Right cardiac atrium (tissue), 5 donors: ENCODE measurements at regions not wholly inside any gene's neighbourhood (a gene's known extent, or its start where the extent isn't known, plus 50 kb on each side); places are given as distances from the start of the nearest gene placed in this dataset.
"Not testable (repeated sequence)": the region's sequence is repeated elsewhere in the genome, so short reads cannot be mapped to it uniquely, and the experiment has no call there.

Experiments used
- ATAC-seq, 2 donors: fragments of 200-7000 bp; cut with Tn5 transposase; one replicate each; pipeline versions ENCODE4 v1.8.0 to v1.9.1; 2020; ENCODE audit warnings: moderate library complexity in 2 of 2, mild to moderate bottlenecking in 1 of 2
- DNase-seq, 3 donors: peaks; one replicate each; pipeline ENCODE4 v3.0.0-alpha.2; 2020
- H3K27ac ChIP-seq: one replicate; pipeline ENCODE4 v1.5.1; 2013; ENCODE audit warnings: mild to moderate bottlenecking, low read length, control low read depth, moderate library complexity
- H3K27me3 ChIP-seq: one replicate; pipeline ENCODE4 v1.6.1; 2013; ENCODE audit not compliant: control insufficient read depth, insufficient read depth
- H3K4me1 ChIP-seq: one replicate; pipeline ENCODE4 v1.6.1; 2013; ENCODE audit warnings: low read length; ENCODE audit not compliant: control insufficient read depth, insufficient read depth
- H3K4me3 ChIP-seq: one replicate; pipeline ENCODE4 v1.5.1; 2013; ENCODE audit warnings: low read length, control low read depth
- H3K9me3 ChIP-seq: one replicate; pipeline ENCODE4 v1.6.1; 2013; ENCODE audit warnings: low read length; ENCODE audit not compliant: control insufficient read depth
- WGBS: extraction: QIAGEN DNeasy Blood & Tissue Kit; methylation state at CpG from one replicate; pipeline ENCODE4 v1.1.7; 2013; 5-methylcytosine and 5-hydroxymethylcytosine counted together
- intact Hi-C, 4 donors: fragments of 100-400 bp; cut with DNase I; formaldehyde crosslinking; loops; one replicate each; pipeline versions ENCODE4 v1.11.0 to v1.14.0; 2022 to 2023
- donor health status: healthy with polysubstance abuse.
- donor health status: DM: no; HTN: yes; CAD: no.
- donor health status: DM: no; HTN: no; CAD: no.
- donor health status: DM: no; HTN: yes; CAD: no; lungs with severe emphysema.
- donor health status: DM: yes; HTN: yes; CAD: no.

DNA sequence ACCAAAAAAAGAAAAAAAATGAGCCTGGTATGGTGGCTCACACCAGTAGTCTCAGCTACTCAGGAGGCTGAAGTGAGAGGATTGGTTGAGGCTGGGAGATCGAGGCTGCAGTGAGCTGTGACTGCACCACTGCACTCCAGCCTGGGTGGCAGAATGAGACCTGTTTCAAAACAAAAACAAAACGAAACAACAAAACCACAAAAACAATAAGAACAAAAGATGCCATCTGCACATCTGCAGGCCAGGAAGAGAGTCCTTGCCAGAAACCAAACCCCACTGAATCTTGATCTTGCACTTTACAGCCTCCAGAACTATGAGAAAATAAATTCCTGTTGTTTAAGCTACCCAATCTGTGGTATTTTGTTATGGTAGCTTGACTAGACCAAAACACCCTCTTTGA, 207.7 kb downstream of the YTHDC2 start:
- H3K27ac ChIP-seq, result no peak overlapping the region
- no peak for DNase-seq
- no peaks in the 10 kb centered on the region for H3K4me1 ChIP-seq
- H3K9me3 ChIP-seq, result no peaks in the 10 kb centered on the region
- ATAC-seq, result no peak
- intact Hi-C loops, result no loop called here
- H3K27me3 ChIP-seq, result no peaks in the 10 kb centered on the region
- H3K4me3 ChIP-seq, result no peak overlapping the region
- 59% methylated on average over 2 of the region's 2 CpGs for WGBS

DNA sequence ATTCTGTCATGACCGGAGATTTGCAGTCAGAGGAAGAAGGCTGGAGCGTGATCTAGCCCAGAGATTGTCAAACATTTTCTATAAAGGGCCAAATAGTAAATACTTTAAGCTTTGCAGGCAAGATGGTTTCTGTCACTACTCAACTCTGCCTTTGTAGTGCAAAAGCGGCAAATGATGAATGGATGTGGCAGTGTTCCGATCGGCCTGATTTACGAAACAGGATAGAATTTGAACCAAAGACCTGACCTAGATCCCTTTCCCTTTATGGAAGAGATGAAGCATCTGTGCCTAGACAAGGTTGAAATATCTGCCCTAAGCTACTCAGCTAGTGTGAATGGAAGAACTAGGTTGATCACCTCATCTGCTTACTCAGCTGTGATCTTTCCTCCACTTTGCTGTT, 209.5 kb downstream of the YTHDC2 start:
- intact Hi-C loops, result no loop called here
- Histone ChIP-seq H3K4me3 (no peak overlapping the region), H3K4me1 (no peaks in the 10 kb centered on the region), H3K27ac (no peak overlapping the region), H3K9me3 (no peaks in the 10 kb centered on the region), H3K27me3 (no peaks in the 10 kb centered on the region)
- DNase-seq (no peak), ATAC-seq (no peak)
- WGBS, result 79% methylated on average over 6 of the region's 6 CpGs

DNA sequence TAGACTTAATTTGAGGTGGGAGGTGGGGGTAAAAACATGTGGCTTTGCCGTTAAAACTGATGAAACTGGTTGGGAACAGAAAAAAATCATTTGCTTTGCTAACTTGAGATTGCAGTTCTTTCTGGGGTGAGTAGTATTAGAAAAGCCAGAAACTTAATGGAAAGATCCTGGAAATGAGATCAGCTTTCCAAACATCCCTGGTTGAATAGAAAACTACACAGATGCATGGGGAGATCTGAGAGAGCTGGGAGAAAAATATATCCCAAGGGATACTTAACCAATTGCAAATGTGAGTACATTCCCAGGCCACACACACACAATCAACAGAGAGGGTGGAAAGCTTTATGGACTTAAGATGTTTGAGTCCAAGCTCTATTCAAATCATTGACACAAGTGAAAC, 222.3 kb downstream of the YTHDC2 start:
- no peaks in the 10 kb centered on the region for H3K27me3 ChIP-seq
- 56% methylated on average over 1 of the region's 1 CpG for WGBS
- no peak overlapping the region for H3K4me3 ChIP-seq
- H3K4me1 ChIP-seq, result no peaks in the 10 kb centered on the region
- ATAC-seq, result no peak
- no peaks in the 10 kb centered on the region for H3K9me3 ChIP-seq
- no peak overlapping the region for H3K27ac ChIP-seq
- no peak for DNase-seq
- intact Hi-C loops, result no loop called here

DNA sequence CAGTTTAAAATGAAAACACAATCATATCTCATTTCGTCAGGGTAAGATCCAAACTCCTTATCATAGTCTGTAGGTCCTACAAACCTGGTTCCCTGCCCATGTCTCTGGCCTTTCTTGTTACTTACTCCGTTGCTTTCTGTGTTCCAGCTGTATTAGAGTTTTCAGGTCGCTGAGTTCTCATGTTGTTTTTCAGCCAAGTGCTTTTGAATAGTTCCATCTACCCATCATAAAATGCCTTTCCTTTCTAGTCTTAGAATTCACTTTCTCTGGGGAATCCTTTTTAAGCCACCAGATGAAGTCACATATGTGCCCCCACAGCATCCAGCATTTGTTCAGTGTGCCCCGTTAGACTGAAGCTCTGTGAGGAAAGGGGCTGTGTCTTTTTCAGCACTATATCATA, 228.7 kb downstream of the YTHDC2 start:
- Histone ChIP-seq H3K4me1 (no peaks in the 10 kb centered on the region), H3K9me3 (no peaks in the 10 kb centered on the region), H3K27ac (no peak overlapping the region), H3K27me3 (no peaks in the 10 kb centered on the region), H3K4me3 (no peak overlapping the region)
- 51% methylated on average over 4 of the region's 4 CpGs for WGBS
- intact Hi-C loops, result no loop called here
- DNase-seq (no peak), ATAC-seq (no peak)

DNA sequence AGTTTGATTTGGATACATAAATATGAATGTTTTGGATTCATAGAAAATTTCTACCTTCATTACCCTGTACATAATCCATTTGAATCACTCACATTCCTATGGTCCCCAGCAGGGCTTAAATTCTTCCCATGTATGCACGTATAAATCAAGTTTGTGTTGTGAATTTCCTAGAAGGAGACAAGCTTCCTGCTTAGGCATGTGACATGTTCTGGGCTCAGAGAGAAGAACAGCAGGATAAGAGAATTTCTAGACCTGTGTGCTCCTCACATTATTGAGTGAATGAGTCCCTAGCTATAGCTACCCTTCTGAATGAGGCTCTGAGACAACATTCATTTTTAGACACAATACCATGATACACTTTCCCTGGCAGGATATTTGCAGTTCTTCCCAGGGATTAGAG, 229.1 kb downstream of the YTHDC2 start:
- no peak overlapping the region for H3K4me3 ChIP-seq
- 0% methylated on average over 1 of the region's 1 CpG for WGBS
- DNase-seq (no peak), ATAC-seq (no peak)
- H3K27me3 ChIP-seq, result no peaks in the 10 kb centered on the region
- H3K27ac ChIP-seq, result no peak overlapping the region
- H3K4me1 ChIP-seq, result no peaks in the 10 kb centered on the region
- intact Hi-C loops, result no loop called here
- H3K9me3 ChIP-seq, result no peaks in the 10 kb centered on the region

DNA sequence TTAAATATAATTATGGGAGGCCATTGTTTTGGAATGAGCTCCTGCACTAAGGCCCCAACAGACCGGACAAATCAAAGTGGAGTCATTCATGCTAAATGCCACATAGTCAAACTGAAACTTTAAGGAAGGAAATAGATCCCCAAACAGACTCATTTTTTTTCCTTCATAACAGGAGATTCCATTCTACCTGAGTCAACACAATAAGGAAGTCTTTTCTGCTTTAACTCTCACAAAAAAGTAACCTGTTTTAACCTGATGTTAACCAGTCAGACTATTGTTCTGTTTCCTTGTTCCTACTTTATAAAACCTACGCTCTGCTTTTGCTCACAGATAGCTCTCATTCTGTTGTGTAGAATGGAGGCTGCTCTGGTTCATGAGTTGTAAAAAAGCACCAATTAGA, 234.9 kb downstream of the YTHDC2 start:
- ATAC-seq (no peak), DNase-seq (no peak)
- WGBS, result 73% methylated on average over 2 of the region's 2 CpGs
- no peaks in the 10 kb centered on the region for H3K9me3 ChIP-seq
- no peaks in the 10 kb centered on the region for H3K4me1 ChIP-seq
- no peak overlapping the region for H3K27ac ChIP-seq
- intact Hi-C loops, result no loop called here
- no peak overlapping the region for H3K4me3 ChIP-seq
- no peaks in the 10 kb centered on the region for H3K27me3 ChIP-seq

DNA sequence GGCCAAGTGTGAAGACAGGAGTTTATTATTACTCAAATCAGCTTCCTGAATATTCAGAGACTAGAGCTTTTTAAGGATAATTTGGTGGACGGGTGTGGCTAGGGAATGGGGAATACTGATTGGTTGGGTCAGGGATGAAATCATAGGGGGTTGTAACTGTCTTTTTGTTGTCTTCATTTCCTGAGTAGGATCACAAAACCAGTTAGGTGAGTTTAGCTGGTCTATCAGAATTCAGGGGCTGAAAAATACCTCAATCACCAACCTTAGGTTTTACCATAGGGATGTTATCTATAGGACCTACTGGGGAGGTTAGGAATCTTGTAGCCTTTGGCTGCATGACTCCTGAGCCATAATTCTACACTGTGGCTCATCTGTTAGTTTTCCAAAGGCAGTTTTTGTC, 235.8 kb downstream of the YTHDC2 start:
- no peak for DNase-seq
- no peak for ATAC-seq
- H3K27ac ChIP-seq, result no peak overlapping the region
- intact Hi-C loops, result no loop called here
- no peaks in the 10 kb centered on the region for H3K27me3 ChIP-seq
- no peaks in the 10 kb centered on the region for H3K4me1 ChIP-seq
- H3K9me3 ChIP-seq, result no peaks in the 10 kb centered on the region
- 88% methylated on average over 1 of the region's 1 CpG for whole genome bisulfite sequencing
- no peak overlapping the region for H3K4me3 ChIP-seq

DNA sequence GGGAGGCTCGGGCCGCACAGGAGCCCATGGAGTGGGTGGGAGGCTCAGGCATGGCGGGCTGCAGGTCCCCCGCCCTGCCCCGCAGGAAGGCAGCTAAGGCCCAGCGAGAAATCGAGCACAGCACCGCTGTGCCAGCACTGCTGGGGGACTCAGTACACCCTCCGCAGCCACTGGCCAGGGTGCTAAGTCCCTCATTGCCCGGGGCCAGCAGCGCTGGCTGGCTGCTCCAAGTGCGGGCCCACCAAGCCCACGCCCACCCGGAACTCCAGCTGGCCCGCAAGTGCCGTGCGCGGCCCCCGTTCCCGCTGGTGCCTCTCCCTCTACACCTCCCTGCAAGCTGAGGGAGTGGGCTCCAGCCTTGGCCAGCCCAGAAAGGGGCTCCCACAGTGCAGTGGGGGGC, 239.7 kb downstream of the YTHDC2 start:
- WGBS, result 95% methylated on average over 18 of the region's 20 CpGs
- intact Hi-C loops, ATAC-seq, H3K4me3 ChIP-seq, H3K4me1 ChIP-seq, H3K27ac ChIP-seq, H3K27me3 ChIP-seq, DNase-seq, H3K9me3 ChIP-seq: not testable (repeated sequence)

DNA sequence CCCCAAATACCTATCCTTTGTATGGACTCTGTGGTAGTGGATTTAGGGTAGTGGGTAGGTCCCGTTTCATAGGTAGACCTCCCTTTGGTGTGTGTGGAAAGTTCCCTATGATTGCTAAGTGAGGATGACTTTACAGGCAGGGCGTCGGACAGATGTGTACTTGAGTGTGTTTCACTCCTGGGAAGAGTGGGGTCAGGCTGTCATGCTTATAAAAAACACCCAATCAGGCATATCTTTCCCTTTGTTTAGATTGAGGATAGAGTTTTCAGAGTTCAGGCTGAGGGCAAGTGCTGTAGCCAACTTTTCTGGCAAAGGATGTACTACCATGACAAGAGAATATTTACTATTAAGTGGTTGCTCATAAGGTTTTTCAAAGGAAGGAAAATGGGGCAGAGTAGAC, 242.0 kb downstream of the YTHDC2 start:
- no peak for ATAC-seq
- DNase-seq, result no peak
- H3K9me3 ChIP-seq, result no peaks in the 10 kb centered on the region
- intact Hi-C loops, result no loop called here
- no peak overlapping the region for H3K4me3 ChIP-seq
- H3K4me1 ChIP-seq, result no peaks in the 10 kb centered on the region
- WGBS, result 58% methylated on average over 3 of the region's 3 CpGs
- H3K27ac ChIP-seq, result no peak overlapping the region
- no peaks in the 10 kb centered on the region for H3K27me3 ChIP-seq

DNA sequence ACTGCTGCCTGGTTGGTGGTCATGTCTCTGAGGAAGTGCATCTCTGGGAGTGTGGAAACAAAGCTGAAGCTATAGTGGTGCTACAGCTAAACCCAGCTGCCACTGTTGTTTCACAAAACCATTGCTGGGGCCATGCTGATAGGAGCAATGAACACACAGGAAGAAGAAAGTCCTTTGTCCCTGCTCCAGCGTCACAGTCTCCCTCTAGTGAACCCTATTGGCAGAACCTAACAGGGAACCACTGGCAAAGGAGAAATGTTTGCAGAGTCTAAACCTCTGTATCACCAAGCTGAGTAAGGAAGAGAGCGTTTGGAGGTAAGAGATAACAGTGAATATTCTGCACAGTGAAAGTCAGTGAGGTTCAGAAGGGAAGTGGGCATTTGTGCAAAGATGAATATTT, 244.0 kb downstream of the YTHDC2 start:
- ATAC-seq, result no peak
- no peak for DNase-seq
- WGBS, result 60% methylated on average over 2 of the region's 2 CpGs
- no peaks in the 10 kb centered on the region for H3K4me1 ChIP-seq
- no peak overlapping the region for H3K27ac ChIP-seq
- no peaks in the 10 kb centered on the region for H3K9me3 ChIP-seq
- H3K27me3 ChIP-seq, result no peaks in the 10 kb centered on the region
- no peak overlapping the region for H3K4me3 ChIP-seq
- intact Hi-C loops, result no loop called here

DNA sequence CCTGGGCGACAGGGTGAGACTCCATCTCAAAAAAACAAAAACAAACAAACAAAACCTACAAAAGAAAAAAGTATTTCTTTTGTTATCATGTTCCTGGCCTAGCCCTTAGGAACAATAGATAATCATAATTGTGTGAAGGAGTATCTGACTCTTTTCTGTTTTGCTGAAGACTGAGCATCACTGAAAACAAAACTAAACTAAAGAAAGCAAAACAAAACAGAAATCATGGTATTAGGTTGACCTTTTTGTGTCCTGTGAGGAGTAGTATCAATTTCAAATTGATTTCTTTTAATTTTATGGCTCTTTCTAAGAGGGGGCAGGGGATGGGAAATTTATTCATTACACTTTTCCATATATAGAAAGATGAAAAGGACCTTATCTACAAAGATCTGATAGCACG, 246.0 kb downstream of the YTHDC2 start:
- 39% methylated on average over 2 of the region's 2 CpGs for WGBS
- DNase-seq, result no peak
- no peak for ATAC-seq
- Histone ChIP-seq H3K27ac (no peak overlapping the region), H3K4me3 (no peak overlapping the region), H3K9me3 (no peaks in the 10 kb centered on the region), H3K27me3 (no peaks in the 10 kb centered on the region), H3K4me1 (no peaks in the 10 kb centered on the region)
- intact Hi-C loops, result no loop called here

DNA sequence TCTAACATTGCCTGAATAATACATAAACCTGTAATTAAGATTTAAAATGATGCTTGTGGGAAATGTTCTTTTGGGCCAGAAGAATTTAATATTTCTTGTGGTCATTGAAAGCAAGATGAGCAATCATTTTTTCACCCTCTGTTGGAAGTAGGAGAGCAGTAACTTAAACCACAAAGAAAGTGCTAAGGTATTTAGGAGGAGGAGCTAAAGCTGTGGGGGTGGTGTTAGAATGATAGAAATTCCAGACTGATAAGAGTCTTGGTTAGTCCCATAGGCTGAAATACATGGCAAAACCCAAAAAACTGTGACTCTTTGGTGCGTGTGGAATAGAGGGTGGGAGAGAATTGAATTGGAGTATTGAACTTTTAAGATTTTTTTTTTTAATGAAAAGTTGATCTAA, 247.0 kb downstream of the YTHDC2 start:
- no peaks in the 10 kb centered on the region for H3K9me3 ChIP-seq
- H3K4me3 ChIP-seq, result no peak overlapping the region
- no peak for DNase-seq
- ATAC-seq, result no peak
- WGBS, result 51% methylated on average over 1 of the region's 1 CpG
- no peaks in the 10 kb centered on the region for H3K27me3 ChIP-seq
- H3K27ac ChIP-seq, result no peak overlapping the region
- intact Hi-C loops, result no loop called here
- H3K4me1 ChIP-seq, result no peaks in the 10 kb centered on the region
